PC-3 (cell line): ENCODE measurements at regions not wholly inside any gene's neighbourhood (a gene's known extent, or its start where the extent isn't known, plus 50 kb on each side); places are given as distances from the start of the nearest gene placed in this dataset.

ENCODE experiments used
- ATAC-seq: fragments of 200-7000 bp; cut with Tn5 transposase; 2 replicates; pipeline ENCODE4 v1.9.1; 2020; ENCODE audit warnings: mild to moderate bottlenecking, moderate library complexity
- BruUV-seq: library from RNA; stranded (reverse); fragments of 400-500 nt; replicated peaks from 2 replicates; lab custom pipeline; 2021; lab: Mats Ljungman, UMichigan
- CTCF ChIA-PET: fragments of 300-600 bp; sonication (Branson Sonifier 250); formaldehyde crosslinking; loops from one replicate; lab custom pipeline; 2022; ENCODE audit warnings: antibody characterized with exemption; lab: Charles Lee
- POLR2A ChIA-PET: fragments of 300-600 bp; sonication (Branson Sonifier 250); formaldehyde crosslinking; loops from one replicate; lab custom pipeline; 2022; ENCODE audit warnings: antibody characterized with exemption; ENCODE audit not compliant: unreplicated experiment; lab: Charles Lee
- DNase-seq: peaks from one replicate; pipeline ENCODE4 v3.0.0-alpha.2; 2015
- H2AFZ ChIP-seq: fragments of 300-600 bp; sonication (generic); 2 replicates; pipeline ENCODE4 v1.6.0; 2016; ENCODE audit warnings: antibody characterized with exemption, low read length
- H3F3A ChIP-seq: fragments of 300-600 bp; sonication (generic); one replicate; pipeline ENCODE4 v1.6.0; 2017; ENCODE audit warnings: antibody characterized with exemption, low read length, control low read depth, mild to moderate bottlenecking; ENCODE audit not compliant: unreplicated experiment
- H3K27ac ChIP-seq: fragments of 300-600 bp; sonication (generic); 2 replicates; pipeline ENCODE4 v1.5.1; 2016; ENCODE audit warnings: mild to moderate bottlenecking, low read length
- H3K27me3 ChIP-seq: fragments of 300-600 bp; sonication (generic); 2 replicates; pipeline ENCODE4 v1.6.1; 2016; ENCODE audit warnings: low read length, mixed read lengths
- H3K36me3 ChIP-seq: fragments of 300-600 bp; sonication (generic); 2 replicates; pipeline ENCODE4 v1.6.1; 2016; ENCODE audit warnings: low read depth, mixed run types, low read length, mixed read lengths
- H3K4me1 ChIP-seq: fragments of 300-600 bp; sonication (generic); 2 replicates; pipeline ENCODE4 v1.5.1; 2016; ENCODE audit warnings: low read length; ENCODE audit not compliant: insufficient read depth
- H3K4me2 ChIP-seq: fragments of 300-600 bp; sonication (generic); 2 replicates; pipeline ENCODE4 v1.6.0; 2016; ENCODE audit warnings: low read length
- H3K4me3 ChIP-seq: fragments of 300-600 bp; sonication (generic); 2 replicates; pipeline ENCODE4 v1.5.1; 2016; ENCODE audit warnings: mild to moderate bottlenecking, low read length, mixed read lengths
- H3K79me2 ChIP-seq: fragments of 300-600 bp; sonication (generic); 2 replicates; pipeline ENCODE4 v1.6.1; 2017; ENCODE audit warnings: low read length, mixed read lengths
- H3K9ac ChIP-seq: fragments of 300-600 bp; sonication (generic); 2 replicates; pipeline ENCODE4 v1.6.0; 2016; ENCODE audit warnings: mild to moderate bottlenecking, low read length
- H3K9me2 ChIP-seq: fragments of 300-600 bp; sonication (generic); replicated peaks from 2 replicates; pipeline ENCODE4 v1.6.1; 2016; ENCODE audit warnings: mixed run types, low read length, mixed read lengths
- H3K9me3 ChIP-seq: fragments of 300-600 bp; sonication (generic); 2 replicates; pipeline ENCODE4 v1.6.1; 2016; ENCODE audit warnings: low read length, mixed read lengths
- H4K20me1 ChIP-seq: fragments of 300-600 bp; sonication (generic); 2 replicates; pipeline ENCODE4 v1.6.1; 2016; ENCODE audit warnings: low read length, mixed read lengths
- CTCF ChIP-seq: fragments of 300-600 bp; sonication (generic); conservative IDR thresholded peaks from 2 replicates; pipeline ENCODE4 v1.5.1; 2017; ENCODE audit warnings: antibody characterized with exemption, low read depth, mild to moderate bottlenecking, low read length
- EZH2 ChIP-seq: fragments of 300-600 bp; sonication (generic); IDR thresholded peaks from one replicate; pipeline ENCODE4 v1.6.1; 2017; ENCODE audit warnings: antibody characterized with exemption, mild to moderate bottlenecking, low read length; ENCODE audit not compliant: unreplicated experiment
- EZH2phosphoT487 ChIP-seq: fragments of 300-600 bp; sonication (generic); IDR thresholded peaks from 2 replicates; pipeline ENCODE4 v1.6.1; 2018; ENCODE audit warnings: mild to moderate bottlenecking, antibody characterized with exemption, low read length, borderline replicate concordance
- intact Hi-C: fragments of 100-400 bp; cut with micrococcal nuclease; formaldehyde crosslinking; loops from 2 replicates; pipeline ENCODE4 v1.9.0; 2023

- Histone ChIP-seq H3K4me1 (no peaks in the 10 kb centered on the region), H3F3A (no peaks in the 10 kb centered on the region), H3K4me2 (no peak overlapping the region), H3K36me3 (no peaks in the 10 kb centered on the region), H4K20me1 (no peaks in the 10 kb centered on the region), H3K79me2 (no peaks in the 10 kb centered on the region), H3K27me3 (no peaks in the 10 kb centered on the region), H3K4me3 (no peak overlapping the region), H3K9ac (no peak overlapping the region), H3K9me2 (no peaks in the 10 kb centered on the region), H3K9me3 (no peaks in the 10 kb centered on the region), H2AFZ (no peak overlapping the region), H3K27ac (no peak overlapping the region)
- intact Hi-C loops: no loop called here
- POLR2A ChIA-PET: no interaction called here
- TF ChIP-seq CTCF (no peak), EZH2phosphoT487 (no peak), EZH2 (no peak)
- CTCF ChIA-PET: no interaction called here
- no peak for ATAC-seq
- BruUV-seq: no TSS peak
- no peak for DNase-seq
Observed at GRCh38 chrX:109926118-109926517, 76.8 kb upstream of the TMEM164 start.

- intact Hi-C loops: no loop called here
- ChIA-PET POLR2A (no interaction called here), CTCF (interaction anchor here (0.7 kb wide), 1 partner anchor 32 kb away, joined by 3 read pairs; no protein-coding TSS in a partner anchor)
- no peak overlapping the region for H3K4me2 ChIP-seq
- H3K27ac ChIP-seq: no peak overlapping the region
- no peak overlapping the region for H3K4me3 ChIP-seq
- TF ChIP-seq CTCF: no peak
- TF ChIP-seq EZH2: no peak
- no peak for TF ChIP-seq EZH2phosphoT487
- no peaks in the 10 kb centered on the region for H3K9me2 ChIP-seq
- H3K4me1 ChIP-seq: no peaks in the 10 kb centered on the region
- no peak overlapping the region for H3K9ac ChIP-seq
- H3K79me2 ChIP-seq: no peaks in the 10 kb centered on the region
- no peaks in the 10 kb centered on the region for H3K27me3 ChIP-seq
- no TSS peak for BruUV-seq
- no peak for DNase-seq
- H3K9me3 ChIP-seq: no peaks in the 10 kb centered on the region
- no peak overlapping the region for H2AFZ ChIP-seq
- ATAC-seq: no peak
- H3K36me3 ChIP-seq: no peaks in the 10 kb centered on the region
- H3F3A ChIP-seq: no peaks in the 10 kb centered on the region
- no peaks in the 10 kb centered on the region for H4K20me1 ChIP-seq
Observed at GRCh38 chrX:109926743-109927662, 75.9 kb upstream of the TMEM164 start.

- H3F3A ChIP-seq: no peaks in the 10 kb centered on the region
- H3K9me2 ChIP-seq: no peaks in the 10 kb centered on the region
- TF ChIP-seq EZH2 (no peak), CTCF (no peak), EZH2phosphoT487 (no peak)
- intact Hi-C loops: no loop called here
- no peak overlapping the region for H2AFZ ChIP-seq
- POLR2A ChIA-PET: no interaction called here
- no peaks in the 10 kb centered on the region for H3K9me3 ChIP-seq
- H4K20me1 ChIP-seq: no peaks in the 10 kb centered on the region
- CTCF ChIA-PET: interaction anchor here (0.5 to 0.7 kb wide), 2 partner anchors 33 to 391 kb away, joined by 3 to 5 read pairs; no protein-coding TSS in a partner anchor
- H3K4me1 ChIP-seq: no peaks in the 10 kb centered on the region
- no peaks in the 10 kb centered on the region for H3K79me2 ChIP-seq
- no peak overlapping the region for H3K9ac ChIP-seq
- no peaks in the 10 kb centered on the region for H3K36me3 ChIP-seq
- no peaks in the 10 kb centered on the region for H3K27me3 ChIP-seq
- H3K4me3 ChIP-seq: no peak overlapping the region
- H3K27ac ChIP-seq: no peak overlapping the region
- no TSS peak for BruUV-seq
- DNase-seq (no peak), ATAC-seq (no peak)
- H3K4me2 ChIP-seq: no peak overlapping the region
Observed at GRCh38 chrX:109927663-109928273, 75.1 kb upstream of the TMEM164 start.
